Breast epithelium (tissue), 4 donors: ENCODE measurements at regions not wholly inside any gene's neighbourhood (a gene's known extent, or its start where the extent isn't known, plus 50 kb on each side); places are given as distances from the start of the nearest gene placed in this dataset.

Experiments
- DNase-seq, 2 donors: peaks; one replicate each; pipeline ENCODE4 v3.0.0-alpha.2; 2019; ENCODE audit warnings: low spot score in 2 of 2
- H3K27ac ChIP-seq, 2 donors: fragments of 200-600 bp; sonication (generic) in 1 of 2; one replicate each; pipeline ENCODE4 v1.5.1; 2016 to 2019; ENCODE audit warnings: mild to moderate bottlenecking in 1 of 2
- H3K27me3 ChIP-seq, 2 donors: fragments of 200-600 bp; sonication (generic) in 1 of 2; one replicate each; pipeline versions ENCODE4 v1.5.1 to v1.6.0; 2017 to 2019; ENCODE audit warnings: control low read depth in 1 of 2, mild to moderate bottlenecking in 1 of 2
- H3K36me3 ChIP-seq: fragments of 200-600 bp; one replicate; pipeline ENCODE4 v1.5.1; 2019
- H3K4me1 ChIP-seq, 2 donors: fragments of 200-600 bp; sonication (generic); one replicate each; pipeline ENCODE4 v1.5.1; 2016 to 2019; ENCODE audit warnings: control low read depth in 1 of 2
- H3K4me3 ChIP-seq, 3 donors: fragments of 200-600 bp; sonication (generic); 1 replicate in 2 of 3; 2 replicates in 1 of 3; pipeline ENCODE4 v1.5.1; 2016 to 2019; ENCODE audit warnings: mild to moderate bottlenecking in 3 of 3, moderate library complexity in 2 of 3
- H3K9me3 ChIP-seq, 2 donors: fragments of 200-600 bp; sonication (generic) in 1 of 2; one replicate each; pipeline ENCODE4 v1.5.1; 2016 to 2019; ENCODE audit warnings: control low read depth in 1 of 2
- CTCF ChIP-seq, 3 donors: fragments of 450-650 bp; IDR thresholded peaks; one replicate each; pipeline ENCODE4 v1.5.1; 2016 to 2017; ENCODE audit warnings: antibody characterized with exemption in 3 of 3, mild to moderate bottlenecking in 3 of 3, moderate library complexity in 3 of 3
- POLR2A ChIP-seq: fragments of 450-650 bp; IDR thresholded peaks from one replicate; pipeline ENCODE4 v1.6.1; 2016; ENCODE audit warnings: antibody characterized with exemption, mild to moderate bottlenecking, moderate library complexity
- POLR2AphosphoS5 ChIP-seq, 3 donors: sonication (generic); formaldehyde crosslinking; IDR thresholded peaks; one replicate each; pipeline ENCODE4 v1.6.1; 2017; ENCODE audit warnings: antibody characterized with exemption in 3 of 3
- intact Hi-C: fragments of 100-400 bp; cut with DNase I; formaldehyde crosslinking; loops from one replicate; pipeline ENCODE4 v1.15.1; 2023; ENCODE audit warnings: low total_unique reads

GRCh38 chr22:49408102-49408836, 419.4 kb downstream of the BRD1 start:
- intact Hi-C loops = no loop called here
- Histone ChIP-seq H3K4me3 (no peak overlapping the region), H3K27ac (no peak overlapping the region), H3K36me3 (no peaks in the 10 kb centered on the region), H3K9me3 (peaks cover under 1 to 16% of the 10 kb centered on the region in 2 donors), H3K27me3 (peaks cover 0 to 39% of the 10 kb centered on the region in 2 donors), H3K4me1 (no peaks in the 10 kb centered on the region)
- TF ChIP-seq CTCF (IDR thresholded peaks at IDR 0.05) (no peak), POLR2AphosphoS5 (IDR thresholded peaks at IDR 0.05) (no peak), POLR2A (no peak)
- no peak for DNase-seq

- no peaks in the 10 kb centered on the region for H3K36me3 ChIP-seq
- no peak overlapping the region for H3K4me3 ChIP-seq
- peaks cover 3 to 16% of the 10 kb centered on the region in 2 donors for H3K9me3 ChIP-seq
- no peak overlapping the region for H3K27ac ChIP-seq
- no peaks in the 10 kb centered on the region for H3K4me1 ChIP-seq
- DNase-seq = no peak
- H3K27me3 ChIP-seq = peaks cover 0 to 35% of the 10 kb centered on the region in 2 donors
- TF ChIP-seq CTCF (IDR thresholded peaks at IDR 0.05) (no peak), POLR2A (no peak)
- intact Hi-C loops = no loop called here
Measured at GRCh38 chr22:49406879-49407587, 420.6 kb downstream of the BRD1 start.

GRCh38 chr22:49406047-49406650, 421.5 kb downstream of the BRD1 start:
- no peak overlapping the region for H3K4me3 ChIP-seq
- H3K36me3 ChIP-seq = no peaks in the 10 kb centered on the region
- intact Hi-C loops = no loop called here
- no peak for TF ChIP-seq POLR2AphosphoS5 (IDR thresholded peaks at IDR 0.05)
- no peak for TF ChIP-seq CTCF (IDR thresholded peaks at IDR 0.05)
- TF ChIP-seq POLR2A = no peak
- DNase-seq = no peak
- H3K4me1 ChIP-seq = no peaks in the 10 kb centered on the region
- no peak overlapping the region for H3K27ac ChIP-seq
- peaks cover 0 to 28% of the 10 kb centered on the region in 2 donors for H3K27me3 ChIP-seq
- H3K9me3 ChIP-seq = peaks cover 3 to 16% of the 10 kb centered on the region in 2 donors

- TF ChIP-seq CTCF (IDR thresholded peaks at IDR 0.05) (no peak), POLR2AphosphoS5 (IDR thresholded peaks at IDR 0.05) (no peak), POLR2A (no peak)
- DNase-seq = no peak
- Histone ChIP-seq H3K4me1 (no peaks in the 10 kb centered on the region), H3K36me3 (no peaks in the 10 kb centered on the region), H3K27me3 (peaks cover 0 to 23% of the 10 kb centered on the region in 2 donors), H3K4me3 (no peak overlapping the region), H3K27ac (no peak overlapping the region), H3K9me3 (peaks cover 3 to 14% of the 10 kb centered on the region in 2 donors)
- intact Hi-C loops = no loop called here
Measured at GRCh38 chr22:49405590-49405989, 422.1 kb downstream of the BRD1 start.
